ENCODE measurements at regions not wholly inside any gene's neighbourhood (a gene's known extent, or its start where the extent isn't known, plus 50 kb on each side); places are given as distances from the start of the nearest gene placed in this dataset.

DNA sequence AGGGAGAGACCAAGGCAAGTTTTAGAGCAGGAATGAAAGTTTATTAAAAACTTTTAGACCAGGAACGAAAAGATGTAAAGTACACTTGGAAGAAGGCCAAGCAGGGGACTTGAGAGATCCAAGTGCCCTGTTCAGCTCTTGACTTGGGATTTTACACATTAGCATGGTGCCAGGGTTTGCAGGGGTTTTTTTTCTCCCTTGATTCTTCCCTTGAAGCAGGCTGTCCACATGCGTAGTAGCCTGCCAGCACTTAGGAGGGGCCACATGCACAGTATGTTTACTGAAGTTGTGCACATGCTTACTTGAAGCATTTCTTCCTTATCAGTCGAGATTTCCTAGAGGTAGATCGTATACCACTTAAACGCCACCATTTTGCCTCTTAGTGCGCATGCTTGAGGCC is 277.5 kb upstream of the AGTR1 start:
- TF ChIP-seq, protein P1, sequence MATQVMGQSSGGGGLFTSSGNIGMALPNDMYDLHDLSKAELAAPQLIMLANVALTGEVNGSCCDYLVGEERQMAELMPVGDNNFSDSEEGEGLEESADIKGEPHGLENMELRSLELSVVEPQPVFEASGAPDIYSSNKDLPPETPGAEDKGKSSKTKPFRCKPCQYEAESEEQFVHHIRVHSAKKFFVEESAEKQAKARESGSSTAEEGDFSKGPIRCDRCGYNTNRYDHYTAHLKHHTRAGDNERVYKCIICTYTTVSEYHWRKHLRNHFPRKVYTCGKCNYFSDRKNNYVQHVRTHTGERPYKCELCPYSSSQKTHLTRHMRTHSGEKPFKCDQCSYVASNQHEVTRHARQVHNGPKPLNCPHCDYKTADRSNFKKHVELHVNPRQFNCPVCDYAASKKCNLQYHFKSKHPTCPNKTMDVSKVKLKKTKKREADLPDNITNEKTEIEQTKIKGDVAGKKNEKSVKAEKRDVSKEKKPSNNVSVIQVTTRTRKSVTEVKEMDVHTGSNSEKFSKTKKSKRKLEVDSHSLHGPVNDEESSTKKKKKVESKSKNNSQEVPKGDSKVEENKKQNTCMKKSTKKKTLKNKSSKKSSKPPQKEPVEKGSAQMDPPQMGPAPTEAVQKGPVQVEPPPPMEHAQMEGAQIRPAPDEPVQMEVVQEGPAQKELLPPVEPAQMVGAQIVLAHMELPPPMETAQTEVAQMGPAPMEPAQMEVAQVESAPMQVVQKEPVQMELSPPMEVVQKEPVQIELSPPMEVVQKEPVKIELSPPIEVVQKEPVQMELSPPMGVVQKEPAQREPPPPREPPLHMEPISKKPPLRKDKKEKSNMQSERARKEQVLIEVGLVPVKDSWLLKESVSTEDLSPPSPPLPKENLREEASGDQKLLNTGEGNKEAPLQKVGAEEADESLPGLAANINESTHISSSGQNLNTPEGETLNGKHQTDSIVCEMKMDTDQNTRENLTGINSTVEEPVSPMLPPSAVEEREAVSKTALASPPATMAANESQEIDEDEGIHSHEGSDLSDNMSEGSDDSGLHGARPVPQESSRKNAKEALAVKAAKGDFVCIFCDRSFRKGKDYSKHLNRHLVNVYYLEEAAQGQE (IDR thresholded peaks at IDR 0.05; ENCODE audit: insufficient read depth in 1 of 2, low read depth in 2 of 2, low read length in 1 of 2) = no peak
- TF ChIP-seq, protein P2, sequence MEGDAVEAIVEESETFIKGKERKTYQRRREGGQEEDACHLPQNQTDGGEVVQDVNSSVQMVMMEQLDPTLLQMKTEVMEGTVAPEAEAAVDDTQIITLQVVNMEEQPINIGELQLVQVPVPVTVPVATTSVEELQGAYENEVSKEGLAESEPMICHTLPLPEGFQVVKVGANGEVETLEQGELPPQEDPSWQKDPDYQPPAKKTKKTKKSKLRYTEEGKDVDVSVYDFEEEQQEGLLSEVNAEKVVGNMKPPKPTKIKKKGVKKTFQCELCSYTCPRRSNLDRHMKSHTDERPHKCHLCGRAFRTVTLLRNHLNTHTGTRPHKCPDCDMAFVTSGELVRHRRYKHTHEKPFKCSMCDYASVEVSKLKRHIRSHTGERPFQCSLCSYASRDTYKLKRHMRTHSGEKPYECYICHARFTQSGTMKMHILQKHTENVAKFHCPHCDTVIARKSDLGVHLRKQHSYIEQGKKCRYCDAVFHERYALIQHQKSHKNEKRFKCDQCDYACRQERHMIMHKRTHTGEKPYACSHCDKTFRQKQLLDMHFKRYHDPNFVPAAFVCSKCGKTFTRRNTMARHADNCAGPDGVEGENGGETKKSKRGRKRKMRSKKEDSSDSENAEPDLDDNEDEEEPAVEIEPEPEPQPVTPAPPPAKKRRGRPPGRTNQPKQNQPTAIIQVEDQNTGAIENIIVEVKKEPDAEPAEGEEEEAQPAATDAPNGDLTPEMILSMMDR (IDR thresholded peaks at IDR 0.05) = no peak
- TF ChIP-seq TCF7L2 (IDR thresholded peaks at IDR 0.05; ENCODE audit: low read depth, low read length) (no peak), POLR2AphosphoS5 (IDR thresholded peaks at IDR 0.05; ENCODE audit: low read depth, low read length) (no peak)

All from Panc1 (cell line).